GM19463 (cell line): ENCODE measurements at regions not wholly inside any gene's neighbourhood (a gene's known extent, or its start where the extent isn't known, plus 50 kb on each side); places are given as distances from the start of the nearest gene placed in this dataset.

ENCODE experiments used
- ATAC-seq: cut with Tn5 transposase; IDR thresholded peaks from one replicate; pipeline ENCODE4 v1.9.1; 2021; ENCODE audit warnings: mild to moderate bottlenecking, moderate library complexity; ENCODE audit not compliant: unreplicated experiment

DNA sequence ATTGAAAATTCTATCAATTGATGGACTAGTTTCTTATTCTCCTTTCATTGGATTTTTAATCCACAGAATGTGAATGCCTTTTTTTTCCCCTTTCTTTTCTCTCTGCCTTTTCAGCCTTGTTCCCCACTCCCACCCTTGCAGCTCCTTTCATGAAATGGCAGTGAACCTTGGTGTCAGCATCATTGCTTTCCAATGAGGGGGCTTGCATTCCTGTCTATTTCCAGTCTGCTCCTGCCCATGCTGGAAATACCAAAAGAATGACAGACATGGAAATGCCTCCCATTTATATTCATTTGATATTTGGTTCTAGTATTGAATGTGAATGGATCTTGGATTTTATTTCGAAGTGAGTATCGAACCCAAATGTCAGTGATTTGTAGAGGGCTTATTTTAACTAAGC is 162.7 kb upstream of the SGCD start:
- no peak for ATAC-seq

DNA sequence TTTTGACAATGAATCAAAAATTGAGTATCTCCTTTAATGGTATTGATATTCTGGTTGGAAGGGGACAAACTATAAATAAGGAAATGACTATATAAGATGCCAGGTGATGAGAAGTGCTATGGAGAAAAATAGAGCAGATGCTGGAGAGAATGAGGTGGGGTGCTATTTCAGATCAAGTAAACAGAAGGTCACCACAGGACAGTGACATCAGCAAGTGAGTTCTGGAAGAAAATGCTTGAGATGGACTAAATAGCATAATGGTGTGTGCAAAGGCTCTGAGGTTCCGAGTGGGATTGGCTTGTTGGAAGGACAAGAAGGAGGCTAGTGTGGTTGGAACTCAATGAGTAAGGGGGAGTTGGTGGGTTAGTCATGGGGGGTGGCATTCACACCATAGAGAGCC is 157.5 kb upstream of the SGCD start:
- ATAC-seq = no peak

DNA sequence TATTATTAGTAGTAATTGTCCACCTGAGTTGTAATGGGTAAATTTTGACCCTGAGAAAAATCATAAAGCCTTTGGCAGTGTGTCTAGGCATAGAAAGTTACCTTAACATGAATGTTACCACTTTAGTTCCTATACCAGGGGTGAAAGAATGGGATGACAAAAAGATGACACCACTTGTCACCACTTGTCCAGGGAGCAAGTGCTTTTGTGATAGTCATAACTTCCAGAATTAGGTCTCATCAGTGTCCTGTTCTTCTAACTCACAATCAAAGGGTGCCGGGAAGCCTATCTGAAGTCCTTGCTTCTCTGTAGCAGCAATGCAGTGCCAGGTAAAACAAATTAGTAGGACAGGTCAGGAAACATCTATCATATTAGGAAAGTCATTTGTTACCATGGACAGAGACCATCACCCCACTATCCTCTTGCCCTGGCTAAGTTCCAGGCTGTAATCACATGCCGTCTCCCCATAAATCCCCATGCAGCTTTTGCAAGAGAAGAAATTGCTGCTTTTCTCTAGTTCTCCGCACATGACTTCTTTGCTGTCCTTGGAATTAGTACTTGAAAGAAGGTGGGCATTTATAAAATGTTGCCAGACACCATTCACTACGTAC is 156.5 kb upstream of the SGCD start:
- ATAC-seq = no peak

DNA sequence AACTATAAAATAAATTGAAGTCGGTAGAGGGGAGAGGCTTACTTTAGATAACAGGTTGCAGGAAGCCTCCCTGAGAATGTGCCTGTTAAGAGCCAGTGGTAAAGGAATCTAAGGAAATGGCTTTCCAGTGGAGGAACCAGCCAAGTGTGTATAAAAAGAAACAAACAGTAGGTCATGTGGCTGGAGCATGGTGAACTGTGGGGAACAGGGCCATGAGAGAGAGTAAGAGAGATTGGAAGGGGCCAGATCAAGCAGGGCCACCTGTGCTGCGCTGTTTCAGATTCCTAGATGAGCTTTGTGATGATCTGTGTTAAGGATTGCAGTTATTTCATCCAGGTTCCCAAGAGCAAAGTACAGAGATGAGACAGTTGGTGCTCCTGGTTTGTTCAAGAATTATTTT is 152.7 kb upstream of the SGCD start:
- ATAC-seq = no peak

DNA sequence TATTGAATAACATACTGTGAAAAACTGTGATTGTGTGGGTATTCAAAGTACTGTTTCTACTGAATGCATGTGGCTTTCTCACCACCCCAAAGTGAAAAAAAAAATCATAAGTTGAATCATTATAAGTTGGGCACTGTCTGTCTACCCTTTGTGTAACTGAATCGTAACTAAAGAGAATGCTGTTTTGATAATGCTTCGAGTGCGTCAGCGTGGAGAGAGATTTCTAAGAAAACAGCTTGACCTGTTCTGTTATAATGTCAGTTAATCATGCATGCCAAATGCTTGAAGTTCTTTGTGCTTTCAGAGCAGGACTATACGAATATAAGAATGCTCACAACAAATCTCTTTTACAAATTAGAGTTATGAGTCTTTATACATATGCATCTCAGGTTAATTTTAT is 148.8 kb upstream of the SGCD start:
- ATAC-seq = no peak

DNA sequence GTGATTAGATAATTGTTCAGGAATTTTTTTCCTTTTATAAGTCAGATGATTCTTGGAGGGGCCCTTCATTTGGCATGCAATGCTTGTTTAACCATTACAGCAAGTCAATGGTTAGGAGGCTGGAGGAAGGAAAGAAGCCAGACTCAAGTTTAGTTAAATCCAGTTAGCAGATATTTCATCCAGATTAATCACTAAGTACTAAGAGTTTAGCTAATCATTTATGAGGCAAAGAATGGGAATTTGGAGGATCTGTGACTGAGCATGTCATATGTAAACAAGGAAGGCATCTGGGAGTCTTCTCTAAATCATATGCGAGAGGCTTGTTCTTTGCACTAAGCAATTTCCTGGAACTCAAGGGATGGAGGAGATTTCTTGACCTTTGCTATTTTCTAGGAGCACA is 145.3 kb upstream of the SGCD start:
- ATAC-seq = no peak

DNA sequence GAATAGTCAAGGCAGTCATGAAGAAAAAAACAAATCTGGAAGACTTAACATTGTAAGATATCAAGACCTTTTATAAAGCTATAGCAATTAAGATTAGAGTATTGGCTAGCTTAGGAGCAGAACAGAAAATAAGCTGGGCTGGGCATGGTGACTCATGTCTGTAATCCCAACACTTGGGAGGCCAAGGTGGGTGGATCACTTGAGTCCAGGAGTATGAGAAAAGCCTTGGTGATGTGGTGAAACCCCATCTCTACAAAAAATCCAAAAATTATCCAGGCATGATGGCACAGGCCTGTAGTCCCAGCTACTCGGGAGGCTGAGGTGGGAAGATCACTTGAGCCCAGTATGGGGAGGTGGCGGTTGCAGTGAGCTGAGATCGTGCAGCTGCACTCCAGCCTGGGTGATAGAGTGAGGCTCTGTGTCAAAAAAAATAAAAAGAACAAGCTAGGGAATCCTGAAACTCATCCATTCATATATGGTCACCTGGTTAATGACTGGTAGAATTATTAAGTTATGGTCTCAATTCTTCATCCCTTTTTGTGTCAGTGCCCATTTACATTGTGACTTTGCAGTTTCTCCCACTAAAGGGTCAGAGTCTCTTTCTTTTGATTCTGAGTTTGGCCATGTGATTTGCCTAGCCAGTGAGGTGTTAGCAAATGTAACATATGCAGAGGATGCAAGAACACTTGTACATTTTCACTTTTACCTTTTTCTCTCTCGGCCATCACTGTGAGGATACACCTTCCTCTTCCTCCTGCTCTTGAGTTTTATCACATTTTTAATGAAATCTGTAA is 144.6 kb upstream of the SGCD start:
- ATAC-seq = no peak

DNA sequence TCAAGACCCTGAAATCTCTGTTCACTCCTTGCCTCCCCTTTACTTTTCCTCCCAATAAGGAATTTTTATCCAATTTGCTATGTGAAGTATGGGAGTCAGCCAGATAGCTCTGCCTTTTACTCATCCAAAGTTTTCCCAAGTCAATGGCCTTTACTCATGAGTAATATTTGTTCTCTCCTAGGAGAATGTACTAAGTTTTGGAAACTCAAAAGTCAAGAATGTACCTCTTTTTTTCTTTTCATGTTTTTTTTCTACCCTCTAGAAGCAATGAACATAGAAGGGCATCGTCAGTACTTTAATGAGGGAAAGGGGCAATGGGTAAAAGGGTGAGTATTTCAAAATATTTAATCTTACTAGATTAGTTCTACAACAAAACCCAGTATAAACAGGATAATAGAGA is 140.2 kb upstream of the SGCD start:
- ATAC-seq = no peak

DNA sequence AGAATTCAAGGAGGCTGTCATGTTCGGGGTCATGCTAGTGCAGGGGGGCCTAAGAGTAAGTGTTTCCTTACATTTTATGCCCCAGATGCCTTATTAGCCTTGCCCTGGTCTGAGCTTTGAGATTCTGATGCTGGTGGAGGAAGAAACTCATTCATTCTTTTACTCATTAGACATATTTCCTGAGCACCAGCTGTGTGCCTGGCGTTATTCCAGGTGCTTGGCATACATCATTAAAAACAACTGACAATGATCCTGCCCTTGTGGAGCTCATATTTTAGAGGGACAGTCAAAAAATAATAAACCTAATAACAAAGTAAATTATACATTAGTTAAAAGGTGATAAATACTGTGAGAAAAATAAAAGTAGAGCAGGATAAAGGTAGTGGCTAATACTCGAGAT is 138.9 kb upstream of the SGCD start:
- no peak for ATAC-seq

DNA sequence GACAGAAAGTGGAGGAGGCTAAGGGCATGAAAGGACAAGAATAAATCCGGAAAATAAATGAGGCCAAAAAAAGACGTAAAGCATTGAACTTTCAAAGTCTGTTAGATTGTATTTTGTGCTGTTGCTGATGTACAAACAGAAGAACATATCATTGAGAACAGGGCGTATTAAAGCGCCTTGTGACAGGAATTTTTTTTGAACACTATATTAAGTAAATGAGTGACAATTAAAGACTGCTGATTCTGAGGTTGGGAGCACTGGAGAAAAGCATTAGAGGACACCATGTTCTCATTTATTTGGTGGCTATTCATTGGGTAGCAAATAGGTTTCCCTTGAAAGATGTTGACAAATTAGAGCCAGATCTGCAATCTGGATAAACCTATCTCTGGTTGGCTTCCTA is 137.3 kb upstream of the SGCD start:
- no peak for ATAC-seq

DNA sequence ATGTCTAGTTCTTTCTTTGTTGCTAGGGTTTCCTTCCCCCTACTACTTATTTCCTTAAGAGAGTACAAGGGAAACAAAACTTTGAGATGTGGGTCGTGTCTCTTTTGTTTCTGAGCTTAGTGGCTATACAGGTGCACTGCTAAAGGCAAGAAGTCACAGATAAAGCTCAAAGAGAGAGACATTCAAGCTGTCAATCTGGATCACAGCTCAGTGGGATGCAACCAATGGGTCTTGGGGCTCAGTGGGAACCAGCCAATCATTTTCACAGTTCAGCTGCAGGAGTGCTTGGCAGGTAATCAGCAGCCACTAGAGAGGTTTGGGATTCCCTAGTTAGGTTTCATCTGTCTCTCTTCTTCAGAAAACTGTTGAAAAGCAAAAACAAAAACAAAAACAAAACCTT is 135.4 kb upstream of the SGCD start:
- no peak for ATAC-seq

DNA sequence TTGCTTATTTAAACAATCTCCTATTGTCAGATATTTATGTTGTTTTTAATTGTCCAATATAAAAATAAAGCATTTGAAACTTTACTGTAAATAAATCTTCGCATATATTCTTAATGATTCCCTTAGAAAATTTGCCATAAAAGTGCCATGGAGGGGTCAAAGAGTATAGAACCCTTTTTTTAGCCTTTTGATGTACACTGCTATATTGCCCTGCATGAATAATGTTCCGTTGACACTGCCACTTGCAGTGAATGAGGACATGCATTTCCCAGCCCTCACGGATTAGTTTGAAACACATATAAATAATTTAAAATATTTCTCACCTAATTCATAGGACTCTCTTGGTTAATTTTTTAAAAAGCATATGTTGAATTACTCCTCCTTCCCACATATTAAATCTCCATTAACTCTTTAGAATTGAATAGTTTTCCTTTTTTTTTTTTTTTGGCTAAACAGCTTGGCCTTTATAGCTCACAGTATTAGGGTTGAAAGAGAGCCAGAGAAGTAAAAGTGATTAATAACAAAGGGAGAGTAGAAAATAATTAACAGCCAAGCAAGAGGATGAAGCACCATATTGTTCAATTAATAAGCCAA is 129.8 kb upstream of the SGCD start:
- no peak for ATAC-seq

DNA sequence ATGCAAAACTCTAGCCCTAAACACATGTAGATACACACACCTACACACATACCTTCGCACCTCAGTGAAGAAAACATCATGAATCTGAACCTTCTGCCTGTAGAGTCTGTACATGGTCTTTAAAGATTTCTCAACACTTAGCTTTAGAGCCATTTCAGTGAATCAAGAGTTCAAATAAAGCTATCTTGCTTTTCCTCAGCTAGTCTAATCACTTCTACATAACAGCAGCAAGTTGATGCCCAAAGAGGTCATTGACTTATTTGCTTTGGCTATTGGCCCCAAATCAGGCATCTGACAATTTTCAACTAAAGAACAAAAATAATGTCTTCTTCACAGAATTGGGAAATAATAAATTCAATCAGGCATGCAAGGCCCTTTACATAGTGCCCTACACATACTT is 127.9 kb upstream of the SGCD start:
- no peak for ATAC-seq

DNA sequence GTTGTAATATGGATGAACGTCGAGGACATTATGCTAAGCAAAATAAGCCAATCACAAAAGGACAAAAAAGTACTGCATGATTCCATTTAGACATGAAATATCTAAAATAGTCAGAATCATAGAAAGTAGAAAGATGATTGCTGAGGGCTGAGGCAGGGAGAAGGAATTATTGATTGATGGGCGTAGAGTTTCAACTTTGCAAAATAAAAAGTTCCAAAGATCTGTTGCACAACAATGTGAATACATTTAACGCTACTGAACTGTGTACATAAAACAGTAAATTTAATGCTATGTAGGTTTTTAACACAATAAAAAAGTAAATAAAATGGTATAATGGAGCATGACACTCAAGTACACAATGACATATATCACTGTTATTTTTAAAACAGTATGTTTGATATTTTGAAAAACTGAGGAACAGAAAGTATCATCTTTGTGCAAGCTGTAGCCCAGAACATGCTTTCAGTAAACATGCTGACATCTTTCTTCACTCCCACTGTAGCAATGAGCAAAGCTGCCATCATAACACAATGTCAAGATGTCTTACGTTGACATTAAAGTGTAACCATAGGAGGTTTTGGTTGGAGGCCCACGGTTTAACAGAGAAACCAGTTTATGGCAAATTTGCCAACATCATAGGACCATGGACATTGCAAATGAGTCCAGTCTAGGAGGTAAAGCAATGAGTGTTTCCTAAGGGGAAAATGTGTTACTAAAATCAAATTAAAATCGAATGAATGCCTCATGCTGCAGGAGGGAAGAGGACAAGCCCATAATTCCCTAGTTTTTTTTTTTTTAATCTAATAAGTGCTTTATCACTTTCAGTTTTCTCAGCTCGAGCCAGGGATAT is 125.8 kb upstream of the SGCD start:
- ATAC-seq = no peak

DNA sequence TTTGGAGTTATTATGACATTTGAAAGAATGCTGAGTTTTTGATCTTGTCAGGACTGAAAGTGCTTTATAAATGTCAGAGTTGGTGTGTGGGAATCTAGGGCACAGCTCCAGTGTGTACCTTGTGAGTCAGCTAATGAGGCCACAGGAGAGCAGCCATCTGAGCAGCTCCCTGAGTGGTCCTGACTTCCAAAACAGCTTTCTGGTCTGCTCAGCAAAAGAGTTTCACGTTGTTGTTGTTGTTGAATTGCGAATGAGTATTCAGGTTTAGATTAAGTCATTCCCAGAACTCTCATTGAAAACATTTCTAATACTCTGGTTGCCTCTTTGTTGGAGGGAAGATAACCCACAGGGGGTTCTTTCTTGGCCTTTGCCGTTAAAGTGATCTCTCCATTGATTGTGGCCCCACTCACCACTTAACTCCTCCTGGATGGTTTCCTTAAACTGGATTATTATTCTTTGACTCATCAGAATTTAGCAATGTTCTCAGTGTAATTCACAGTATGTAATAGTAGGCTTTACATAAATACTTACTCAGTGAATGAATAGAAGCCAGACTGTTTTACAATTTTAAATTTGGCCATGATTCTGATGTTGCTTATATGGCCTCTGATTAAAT is 125.1 kb upstream of the SGCD start:
- no peak for ATAC-seq

DNA sequence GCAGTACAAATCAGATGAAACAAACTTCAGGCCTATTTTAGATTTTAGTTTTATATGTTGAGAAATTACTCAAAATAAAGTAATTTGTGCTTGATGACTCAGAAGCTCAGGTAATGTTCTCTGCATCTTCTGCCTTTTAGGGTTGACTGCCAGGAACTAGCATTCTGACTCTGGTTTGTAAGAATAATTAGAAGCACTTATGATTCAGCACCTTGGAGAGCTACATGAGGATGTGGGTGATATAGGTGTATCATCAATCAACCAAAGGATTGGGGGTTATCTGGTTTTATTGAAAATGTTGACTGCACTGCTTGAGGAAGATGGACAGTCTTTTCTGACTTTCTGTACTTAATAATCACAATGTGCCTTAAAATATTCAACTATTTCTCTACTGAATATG is 118.7 kb upstream of the SGCD start:
- ATAC-seq = no peak

DNA sequence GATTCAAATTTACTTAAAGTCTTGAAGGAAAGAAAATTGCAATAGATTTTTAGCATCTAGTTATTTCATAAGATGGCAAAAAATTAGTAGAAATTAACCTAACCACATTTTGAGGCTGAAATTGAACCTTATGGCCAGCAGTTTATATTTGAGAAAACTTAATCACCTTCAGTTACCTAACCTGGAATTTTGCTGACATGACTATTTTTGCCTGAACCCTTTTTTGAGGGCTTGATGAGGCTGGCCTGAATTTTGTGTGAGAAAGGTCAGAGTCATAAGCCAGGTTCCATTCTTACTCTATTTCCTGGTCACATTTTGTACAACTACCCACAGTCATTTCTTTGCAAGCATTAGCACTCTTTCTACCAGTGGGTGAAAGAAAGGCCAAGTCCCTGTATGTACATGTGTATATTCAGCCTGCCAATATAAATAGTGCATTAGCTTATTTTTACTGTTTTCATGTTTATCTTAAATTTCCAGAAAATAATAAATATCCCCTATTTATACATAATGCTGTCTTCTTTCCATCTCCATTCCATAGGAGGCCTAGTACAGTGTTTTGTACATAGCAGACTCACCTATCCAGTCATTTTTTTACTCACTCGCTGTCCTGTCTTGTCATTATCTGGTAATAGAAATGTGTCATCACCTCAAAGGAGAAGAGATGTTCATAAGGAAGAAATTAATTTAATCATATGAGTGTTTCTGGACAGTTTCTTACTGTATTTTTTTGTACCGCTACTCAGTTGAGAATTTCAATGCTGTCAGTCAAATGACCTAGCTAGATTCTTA is 108.4 kb upstream of the SGCD start:
- ATAC-seq = no peak

DNA sequence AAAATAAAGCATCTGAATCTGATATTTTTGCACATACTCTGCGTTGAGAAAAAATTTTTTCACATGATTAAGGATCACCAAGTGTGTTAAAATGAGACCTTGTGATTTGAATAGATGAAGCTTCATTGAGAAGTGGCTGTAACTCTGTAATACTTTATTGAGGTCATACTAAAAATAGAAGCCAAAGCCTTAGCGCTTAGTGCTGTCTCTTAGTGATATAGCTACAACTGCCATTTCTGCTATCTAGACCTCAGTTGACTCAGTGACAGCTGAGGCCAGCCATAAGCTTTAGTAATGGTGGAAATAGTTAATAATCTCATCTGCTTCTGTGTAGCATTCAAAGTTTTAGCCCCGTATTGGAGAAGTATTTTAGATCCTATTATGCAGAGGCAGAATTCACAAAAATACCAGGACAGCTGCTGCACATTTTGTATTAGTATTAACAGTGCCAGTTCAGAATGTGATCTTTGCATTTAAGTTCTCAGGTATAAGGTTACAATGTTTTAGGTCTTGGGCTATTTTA is 107.4 kb upstream of the SGCD start:
- ATAC-seq = no peak

DNA sequence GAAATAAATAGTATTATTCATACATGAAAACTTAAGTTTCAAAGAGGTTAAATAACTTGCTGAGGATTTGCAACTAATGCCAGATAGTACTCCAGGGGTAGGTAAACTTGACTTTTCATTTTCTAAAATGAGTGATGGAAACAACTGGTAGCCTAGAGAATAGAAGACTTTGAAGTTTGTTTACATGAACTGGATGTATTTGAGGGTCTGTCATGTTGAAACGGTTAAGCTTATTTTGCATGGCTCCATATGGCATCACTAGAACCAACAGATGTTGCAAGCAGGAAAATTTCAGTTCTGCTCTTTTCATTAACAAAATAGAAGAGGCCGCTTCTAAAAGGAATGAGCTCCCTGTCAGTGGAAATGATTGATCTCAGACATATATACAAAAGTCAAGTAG is 105.1 kb upstream of the SGCD start:
- no peak for ATAC-seq

DNA sequence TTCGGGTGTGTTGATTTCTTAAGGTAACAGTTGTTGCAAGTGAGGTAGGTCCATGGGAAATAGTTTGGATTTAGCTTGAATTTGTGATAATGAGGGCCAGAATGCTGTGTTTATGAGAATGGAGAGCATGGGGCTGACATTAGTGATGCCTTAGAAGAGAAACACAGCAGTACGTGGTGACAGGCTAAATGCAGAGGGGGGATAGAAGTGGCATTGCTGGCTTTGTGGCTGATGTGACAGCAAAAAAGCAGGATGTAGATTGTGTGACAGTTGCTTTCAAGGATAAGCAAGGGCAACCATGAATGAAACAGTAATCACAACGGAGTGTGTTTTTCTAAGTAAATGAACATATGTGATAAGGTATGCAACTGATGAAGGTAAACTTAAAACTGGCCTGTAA is 103.4 kb upstream of the SGCD start:
- no peak for ATAC-seq
